Karpas-422 (cell line): ENCODE measurements at regions not wholly inside any gene's neighbourhood (a gene's known extent, or its start where the extent isn't known, plus 50 kb on each side); places are given as distances from the start of the nearest gene placed in this dataset.

Experiments
- DNase-seq: peaks from one replicate; pipeline ENCODE4 v3.0.0-alpha.2; 2015
- H2AFZ ChIP-seq: fragments of 200-600 bp; sonication (generic); 2 replicates; pipeline ENCODE4 v1.6.1; 2014; ENCODE audit warnings: antibody characterized with exemption, low read length, mixed read lengths
- H3K27ac ChIP-seq: fragments of 200-600 bp; sonication (generic); 2 replicates; pipeline ENCODE4 v1.5.1; 2014; ENCODE audit warnings: mild to moderate bottlenecking, low read length, moderate library complexity
- H3K27me3 ChIP-seq: fragments of 200-600 bp; sonication (generic); 2 replicates; pipeline ENCODE4 v1.6.1; 2014; ENCODE audit warnings: low read length, mixed read lengths
- H3K36me3 ChIP-seq: fragments of 200-600 bp; sonication (generic); 2 replicates; pipeline ENCODE4 v1.6.1; 2014; ENCODE audit warnings: low read length, mixed read lengths; ENCODE audit not compliant: insufficient read depth
- H3K4me1 ChIP-seq: fragments of 200-600 bp; sonication (generic); 2 replicates; pipeline ENCODE4 v1.6.1; 2014; ENCODE audit warnings: mild to moderate bottlenecking, low read length, mixed read lengths
- H3K4me2 ChIP-seq: fragments of 200-600 bp; sonication (generic); 2 replicates; pipeline ENCODE4 v1.6.1; 2014; ENCODE audit warnings: low read length, low read depth, mild to moderate bottlenecking; ENCODE audit not compliant: poor library complexity, severe bottlenecking
- H3K4me3 ChIP-seq: fragments of 200-600 bp; sonication (generic); 2 replicates; pipeline ENCODE4 v1.5.1; 2014; ENCODE audit warnings: mild to moderate bottlenecking, antibody characterized with exemption, low read length, mixed read lengths
- H3K79me2 ChIP-seq: fragments of 200-600 bp; sonication (generic); 2 replicates; pipeline ENCODE4 v1.6.1; 2014; ENCODE audit warnings: mild to moderate bottlenecking, low read length, mixed read lengths
- H3K9ac ChIP-seq: fragments of 200-600 bp; sonication (generic); 2 replicates; pipeline ENCODE4 v1.6.0; 2014; ENCODE audit warnings: low read length
- H3K9me2 ChIP-seq: fragments of 200-600 bp; sonication (generic), shearing (Covaris generic); replicated peaks from 2 replicates; pipeline ENCODE4 v1.6.0; 2014; ENCODE audit warnings: mild to moderate bottlenecking, low read length, moderate library complexity; ENCODE audit not compliant: insufficient read depth
- H3K9me3 ChIP-seq: fragments of 300-700, 200-600 bp; sonication (generic); 2 replicates; pipeline ENCODE4 v1.6.1; 2014; ENCODE audit warnings: low read length, mixed read lengths
- H4K20me1 ChIP-seq: fragments of 200-600 bp; sonication (generic); 2 replicates; pipeline ENCODE4 v1.6.1; 2014; ENCODE audit warnings: mild to moderate bottlenecking, antibody characterized with exemption, low read length, low read depth; ENCODE audit not compliant: insufficient read depth

GRCh38 chr5:38117784-38118479 lies 140.4 kb upstream of the EGFLAM start:
- Histone ChIP-seq H3K4me2 (no peak overlapping the region), H3K9me3 (no peaks in the 10 kb centered on the region), H3K27me3 (no peaks in the 10 kb centered on the region), H3K36me3 (no peaks in the 10 kb centered on the region), H3K79me2 (no peaks in the 10 kb centered on the region), H3K4me3 (no peak overlapping the region), H2AFZ (no peak overlapping the region), H4K20me1 (no peaks in the 10 kb centered on the region), H3K9me2 (no peaks in the 10 kb centered on the region), H3K9ac (no peak overlapping the region), H3K4me1 (no peaks in the 10 kb centered on the region), H3K27ac (no peak overlapping the region)
- DNase-seq: no peak

GRCh38 chr5:38115318-38115827 lies 143.0 kb upstream of the EGFLAM start:
- no peak overlapping the region for H3K4me2 ChIP-seq
- H2AFZ ChIP-seq: no peak overlapping the region
- no peak overlapping the region for H3K4me3 ChIP-seq
- H3K9me3 ChIP-seq: no peaks in the 10 kb centered on the region
- no peak for DNase-seq
- H3K36me3 ChIP-seq: no peaks in the 10 kb centered on the region
- H4K20me1 ChIP-seq: no peaks in the 10 kb centered on the region
- H3K27ac ChIP-seq: no peak overlapping the region
- no peaks in the 10 kb centered on the region for H3K9me2 ChIP-seq
- H3K79me2 ChIP-seq: no peaks in the 10 kb centered on the region
- no peak overlapping the region for H3K9ac ChIP-seq
- no peaks in the 10 kb centered on the region for H3K27me3 ChIP-seq
- H3K4me1 ChIP-seq: no peaks in the 10 kb centered on the region

- no peak for DNase-seq
- no peak overlapping the region for H3K4me2 ChIP-seq
- no peaks in the 10 kb centered on the region for H3K9me3 ChIP-seq
- no peaks in the 10 kb centered on the region for H3K79me2 ChIP-seq
- H3K4me3 ChIP-seq: no peak overlapping the region
- H3K9ac ChIP-seq: no peak overlapping the region
- H3K4me1 ChIP-seq: no peaks in the 10 kb centered on the region
- no peaks in the 10 kb centered on the region for H3K9me2 ChIP-seq
- no peaks in the 10 kb centered on the region for H3K36me3 ChIP-seq
- no peaks in the 10 kb centered on the region for H3K27me3 ChIP-seq
- no peak overlapping the region for H3K27ac ChIP-seq
- no peak overlapping the region for H2AFZ ChIP-seq
- H4K20me1 ChIP-seq: no peaks in the 10 kb centered on the region
Observed at GRCh38 chr5:38113880-38114279, 144.5 kb upstream of the EGFLAM start.

GRCh38 chr5:38113456-38113855 lies 144.9 kb upstream of the EGFLAM start:
- no peaks in the 10 kb centered on the region for H3K36me3 ChIP-seq
- H3K9ac ChIP-seq: no peak overlapping the region
- H3K9me3 ChIP-seq: no peaks in the 10 kb centered on the region
- no peaks in the 10 kb centered on the region for H4K20me1 ChIP-seq
- no peak overlapping the region for H3K27ac ChIP-seq
- no peak overlapping the region for H3K4me2 ChIP-seq
- no peaks in the 10 kb centered on the region for H3K79me2 ChIP-seq
- DNase-seq: no peak
- no peaks in the 10 kb centered on the region for H3K27me3 ChIP-seq
- no peaks in the 10 kb centered on the region for H3K4me1 ChIP-seq
- H3K9me2 ChIP-seq: no peaks in the 10 kb centered on the region
- no peak overlapping the region for H3K4me3 ChIP-seq
- H2AFZ ChIP-seq: no peak overlapping the region

GRCh38 chr5:38112938-38113337 lies 145.4 kb upstream of the EGFLAM start:
- no peaks in the 10 kb centered on the region for H4K20me1 ChIP-seq
- H3K4me2 ChIP-seq: no peak overlapping the region
- H3K4me3 ChIP-seq: no peak overlapping the region
- no peak overlapping the region for H3K9ac ChIP-seq
- no peaks in the 10 kb centered on the region for H3K79me2 ChIP-seq
- no peaks in the 10 kb centered on the region for H3K36me3 ChIP-seq
- no peak for DNase-seq
- H3K27ac ChIP-seq: no peak overlapping the region
- H3K9me2 ChIP-seq: no peaks in the 10 kb centered on the region
- no peaks in the 10 kb centered on the region for H3K9me3 ChIP-seq
- H3K27me3 ChIP-seq: no peaks in the 10 kb centered on the region
- no peaks in the 10 kb centered on the region for H3K4me1 ChIP-seq
- H2AFZ ChIP-seq: no peak overlapping the region

- no peak for DNase-seq
- no peaks in the 10 kb centered on the region for H4K20me1 ChIP-seq
- H3K9me2 ChIP-seq: no peaks in the 10 kb centered on the region
- no peak overlapping the region for H3K27ac ChIP-seq
- no peak overlapping the region for H2AFZ ChIP-seq
- H3K9ac ChIP-seq: no peak overlapping the region
- no peaks in the 10 kb centered on the region for H3K36me3 ChIP-seq
- H3K27me3 ChIP-seq: no peaks in the 10 kb centered on the region
- no peaks in the 10 kb centered on the region for H3K9me3 ChIP-seq
- no peak overlapping the region for H3K4me2 ChIP-seq
- no peaks in the 10 kb centered on the region for H3K4me1 ChIP-seq
- no peak overlapping the region for H3K4me3 ChIP-seq
- H3K79me2 ChIP-seq: no peaks in the 10 kb centered on the region
Observed at GRCh38 chr5:38110130-38110529, 148.2 kb upstream of the EGFLAM start.

- no peaks in the 10 kb centered on the region for H3K9me3 ChIP-seq
- H3K79me2 ChIP-seq: no peaks in the 10 kb centered on the region
- H4K20me1 ChIP-seq: no peaks in the 10 kb centered on the region
- H3K4me1 ChIP-seq: no peaks in the 10 kb centered on the region
- H3K9me2 ChIP-seq: no peaks in the 10 kb centered on the region
- no peaks in the 10 kb centered on the region for H3K27me3 ChIP-seq
- H3K27ac ChIP-seq: no peak overlapping the region
- H3K9ac ChIP-seq: no peak overlapping the region
- no peak overlapping the region for H2AFZ ChIP-seq
- no peaks in the 10 kb centered on the region for H3K36me3 ChIP-seq
- no peak overlapping the region for H3K4me2 ChIP-seq
- DNase-seq: no peak
- H3K4me3 ChIP-seq: no peak overlapping the region
Observed at GRCh38 chr5:38107096-38107495, 151.3 kb upstream of the EGFLAM start.

- Histone ChIP-seq H2AFZ (no peak overlapping the region), H3K9me3 (no peaks in the 10 kb centered on the region), H3K4me1 (no peaks in the 10 kb centered on the region), H4K20me1 (no peaks in the 10 kb centered on the region), H3K27ac (no peak overlapping the region), H3K36me3 (no peaks in the 10 kb centered on the region), H3K9me2 (no peaks in the 10 kb centered on the region), H3K4me2 (no peak overlapping the region), H3K4me3 (no peak overlapping the region), H3K27me3 (no peaks in the 10 kb centered on the region), H3K79me2 (no peaks in the 10 kb centered on the region), H3K9ac (no peak overlapping the region)
- no peak for DNase-seq
Observed at GRCh38 chr5:38105801-38106200, 152.6 kb upstream of the EGFLAM start.
